OCI-LY3 (cell line): ENCODE measurements at regions not wholly inside any gene's neighbourhood (a gene's known extent, or its start where the extent isn't known, plus 50 kb on each side); places are given as distances from the start of the nearest gene placed in this dataset.

ENCODE experiments used
- H2AFZ ChIP-seq: fragments of 200-600, 300-600 bp; shearing (Covaris generic); 2 replicates; pipeline ENCODE4 v1.6.0; 2014; ENCODE audit warnings: antibody characterized with exemption, low read depth, low read length
- H3K27ac ChIP-seq: fragments of 200-600, 300-600 bp; sonication (generic); 2 replicates; pipeline ENCODE4 v1.5.1; 2014; ENCODE audit warnings: mild to moderate bottlenecking, low read length, moderate library complexity, mixed read lengths
- H3K27me3 ChIP-seq: fragments of 200-600, 300-600 bp; sonication (generic); 2 replicates; pipeline ENCODE4 v1.6.1; 2014; ENCODE audit warnings: low read depth, low read length, mixed read lengths
- H3K36me3 ChIP-seq: fragments of 200-600, 300-600 bp; sonication (generic); replicated peaks from 2 replicates; pipeline ENCODE3; 2014; ENCODE audit warnings: low read depth, low read length, mixed read lengths
- H3K4me1 ChIP-seq: fragments of 300-600, 200-600 bp; sonication (generic); 2 replicates; pipeline ENCODE4 v1.6.1; 2014; ENCODE audit warnings: low read length, mixed read lengths
- H3K4me2 ChIP-seq: fragments of 200-600, 300-600 bp; sonication (generic); 2 replicates; pipeline ENCODE4 v1.6.1; 2014; ENCODE audit warnings: low read length, mixed read lengths
- H3K4me3 ChIP-seq: fragments of 300-600, 200-600 bp; sonication (generic); 2 replicates; pipeline ENCODE4 v1.5.1; 2014; ENCODE audit warnings: antibody characterized with exemption, mild to moderate bottlenecking, low read length, moderate library complexity
- H3K79me2 ChIP-seq: fragments of 300-600, 200-600 bp; shearing (Covaris generic); 2 replicates; pipeline ENCODE4 v1.6.1; 2014; ENCODE audit warnings: mild to moderate bottlenecking, low read length, mixed read lengths
- H3K9ac ChIP-seq: fragments of 300-600, 200-600 bp; shearing (Covaris generic); 2 replicates; pipeline ENCODE4 v1.6.0; 2014; ENCODE audit warnings: mild to moderate bottlenecking, low read length, moderate library complexity
- H3K9me3 ChIP-seq: fragments of 200-600, 300-600 bp; shearing (Covaris generic); 2 replicates; pipeline ENCODE4 v1.6.1; 2014; ENCODE audit warnings: low read length, mixed read lengths; ENCODE audit not compliant: insufficient read depth
- H4K20me1 ChIP-seq: fragments of 200-600, 300-600 bp; sonication (generic); 2 replicates; pipeline ENCODE4 v1.6.1; 2016; ENCODE audit warnings: low read length, mixed read lengths; ENCODE audit not compliant: insufficient read depth
- CTCF ChIP-seq: fragments of 200-600, 300-600 bp; sonication (generic); IDR thresholded peaks from 2 replicates; pipeline ENCODE4 v1.5.1; 2014; ENCODE audit warnings: antibody characterized with exemption, low read length, low read depth
- EZH2phosphoT487 ChIP-seq: fragments of 200-600 bp; shearing (Covaris generic); IDR thresholded peaks from 2 replicates; pipeline ENCODE4 v1.6.1; 2018; ENCODE audit warnings: antibody characterized with exemption, mixed run types, low read depth

- Histone ChIP-seq H3K36me3 (no peaks in the 10 kb centered on the region), H3K4me3 (no peak overlapping the region), H3K4me1 (no peaks in the 10 kb centered on the region), H2AFZ (no peak overlapping the region), H3K9me3 (no peaks in the 10 kb centered on the region), H3K27me3 (no peaks in the 10 kb centered on the region), H3K79me2 (no peaks in the 10 kb centered on the region), H3K9ac (no peak overlapping the region), H3K27ac (no peak overlapping the region), H4K20me1 (no peaks in the 10 kb centered on the region), H3K4me2 (no peak overlapping the region)
- TF ChIP-seq EZH2phosphoT487 (no peak), CTCF (no peak)
Measured at GRCh38 chr5:98064118-98064685, 709.3 kb upstream of the RGMB start.

GRCh38 chr5:98065261-98065909 is 708.1 kb upstream of the RGMB start:
- Histone ChIP-seq H4K20me1 (no peaks in the 10 kb centered on the region), H3K9me3 (no peaks in the 10 kb centered on the region), H3K9ac (no peak overlapping the region), H2AFZ (no peak overlapping the region), H3K27ac (no peak overlapping the region), H3K27me3 (no peaks in the 10 kb centered on the region), H3K4me2 (no peak overlapping the region), H3K4me1 (peaks cover 9% of the 10 kb centered on the region), H3K79me2 (no peaks in the 10 kb centered on the region), H3K4me3 (no peak overlapping the region), H3K36me3 (no peaks in the 10 kb centered on the region)
- TF ChIP-seq CTCF (no peak), EZH2phosphoT487 (no peak)

GRCh38 chr5:98066910-98067309 is 706.6 kb upstream of the RGMB start:
- no peak overlapping the region for H3K27ac ChIP-seq
- peaks cover 11% of the 10 kb centered on the region for H3K4me1 ChIP-seq
- no peaks in the 10 kb centered on the region for H3K27me3 ChIP-seq
- H3K79me2 ChIP-seq, result no peaks in the 10 kb centered on the region
- H3K4me2 ChIP-seq, result no peak overlapping the region
- H3K9me3 ChIP-seq, result no peaks in the 10 kb centered on the region
- no peak overlapping the region for H3K9ac ChIP-seq
- no peak overlapping the region for H2AFZ ChIP-seq
- H4K20me1 ChIP-seq, result no peaks in the 10 kb centered on the region
- H3K4me3 ChIP-seq, result no peak overlapping the region
- TF ChIP-seq CTCF (no peak), EZH2phosphoT487 (no peak)
- no peaks in the 10 kb centered on the region for H3K36me3 ChIP-seq

GRCh38 chr5:98069876-98070512 is 703.5 kb upstream of the RGMB start:
- no peak overlapping the region for H3K4me3 ChIP-seq
- TF ChIP-seq EZH2phosphoT487 (no peak), CTCF (no peak)
- H3K4me1 ChIP-seq, result peaks cover 11% of the 10 kb centered on the region
- no peaks in the 10 kb centered on the region for H3K36me3 ChIP-seq
- H3K9me3 ChIP-seq, result no peaks in the 10 kb centered on the region
- no peaks in the 10 kb centered on the region for H3K79me2 ChIP-seq
- H4K20me1 ChIP-seq, result no peaks in the 10 kb centered on the region
- H3K4me2 ChIP-seq, result peak overlapping the region; percentile 39
- no peaks in the 10 kb centered on the region for H3K27me3 ChIP-seq
- no peak overlapping the region for H3K27ac ChIP-seq
- no peak overlapping the region for H3K9ac ChIP-seq
- H2AFZ ChIP-seq, result no peak overlapping the region
